Suprapubic skin (tissue), 4 donors: ENCODE measurements at regions not wholly inside any gene's neighbourhood (a gene's known extent, or its start where the extent isn't known, plus 50 kb on each side); places are given as distances from the start of the nearest gene placed in this dataset.

Experiments
- DNase-seq, 2 donors: peaks; one replicate each; pipeline ENCODE4 v3.0.0-alpha.2; 2019; ENCODE audit warnings: low spot score in 2 of 2
- H3K27ac ChIP-seq: fragments of 200-600 bp; sonication (generic); one replicate; pipeline ENCODE4 v1.5.1; 2019
- H3K27me3 ChIP-seq: fragments of 200-600 bp; sonication (generic); one replicate; pipeline ENCODE4 v1.5.1; 2019
- H3K36me3 ChIP-seq: fragments of 200-600 bp; sonication (generic); one replicate; pipeline ENCODE4 v1.5.1; 2019
- H3K4me1 ChIP-seq: fragments of 200-600 bp; sonication (generic); one replicate; pipeline ENCODE4 v1.5.1; 2019
- H3K4me3 ChIP-seq: fragments of 200-600 bp; sonication (generic); one replicate; pipeline ENCODE4 v1.5.1; 2019; ENCODE audit warnings: mild to moderate bottlenecking
- H3K9me3 ChIP-seq: fragments of 200-600 bp; sonication (generic); one replicate; pipeline ENCODE4 v1.5.1; 2019
- EP300 ChIP-seq: sonication (generic); formaldehyde crosslinking; IDR thresholded peaks from one replicate; pipeline ENCODE4 v1.6.1; 2017; ENCODE audit warnings: antibody characterized with exemption
- POLR2A ChIP-seq, 2 donors: fragments of 450-650 bp; IDR thresholded peaks; one replicate each; pipeline ENCODE4 v1.6.1; 2017; ENCODE audit warnings: antibody characterized with exemption in 2 of 2, mild to moderate bottlenecking in 2 of 2, moderate library complexity in 2 of 2
- POLR2AphosphoS5 ChIP-seq, 3 donors: sonication (generic); formaldehyde crosslinking; IDR thresholded peaks; one replicate each; pipeline ENCODE4 v1.6.1; 2017; ENCODE audit warnings: antibody characterized with exemption in 3 of 3
- WGBS: methylation state at CpG from one replicate; pipeline ENCODE4 v1.1.5; 2018; 5-methylcytosine and 5-hydroxymethylcytosine counted together
- TF ChIP-seq, protein P1 (sequence below), 2 donors: fragments of 200-600 bp in 1 of 2; fragments of 450-650 bp in 1 of 2; sonication (generic) in 1 of 2; IDR thresholded peaks; one replicate each; pipeline ENCODE4 v1.5.1; 2016 to 2019; ENCODE audit warnings: antibody characterized with exemption in 2 of 2, mild to moderate bottlenecking in 1 of 2, moderate library complexity in 1 of 2

DNA sequence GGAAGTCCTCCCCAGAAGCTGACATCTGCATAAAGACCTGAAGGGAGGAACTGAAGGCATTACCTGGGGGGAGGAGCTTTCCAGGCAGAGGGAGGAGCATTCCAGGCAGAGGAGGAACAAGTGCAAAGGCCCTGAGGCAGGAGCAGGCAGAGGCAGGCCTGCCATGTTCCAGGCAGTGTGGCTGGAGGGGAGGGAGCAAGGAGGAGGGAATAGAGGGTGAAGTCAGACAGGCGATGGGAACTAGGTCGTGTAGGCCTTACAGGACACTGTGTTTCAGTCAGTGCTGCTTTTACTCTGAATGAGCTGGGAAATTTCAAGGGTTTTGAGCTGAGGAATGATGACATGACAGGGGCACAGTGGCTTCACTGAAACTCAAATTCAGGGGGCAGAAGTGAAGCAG is 292.7 kb downstream of the BCOR start:
- no peaks in the 10 kb centered on the region for H3K9me3 ChIP-seq
- H3K36me3 ChIP-seq = no peaks in the 10 kb centered on the region
- DNase-seq = no peak
- TF ChIP-seq EP300 (no peak), POLR2AphosphoS5 (IDR thresholded peaks at IDR 0.05) (no peak), POLR2A (IDR thresholded peaks at IDR 0.05) (no peak)
- TF ChIP-seq, protein P1, sequence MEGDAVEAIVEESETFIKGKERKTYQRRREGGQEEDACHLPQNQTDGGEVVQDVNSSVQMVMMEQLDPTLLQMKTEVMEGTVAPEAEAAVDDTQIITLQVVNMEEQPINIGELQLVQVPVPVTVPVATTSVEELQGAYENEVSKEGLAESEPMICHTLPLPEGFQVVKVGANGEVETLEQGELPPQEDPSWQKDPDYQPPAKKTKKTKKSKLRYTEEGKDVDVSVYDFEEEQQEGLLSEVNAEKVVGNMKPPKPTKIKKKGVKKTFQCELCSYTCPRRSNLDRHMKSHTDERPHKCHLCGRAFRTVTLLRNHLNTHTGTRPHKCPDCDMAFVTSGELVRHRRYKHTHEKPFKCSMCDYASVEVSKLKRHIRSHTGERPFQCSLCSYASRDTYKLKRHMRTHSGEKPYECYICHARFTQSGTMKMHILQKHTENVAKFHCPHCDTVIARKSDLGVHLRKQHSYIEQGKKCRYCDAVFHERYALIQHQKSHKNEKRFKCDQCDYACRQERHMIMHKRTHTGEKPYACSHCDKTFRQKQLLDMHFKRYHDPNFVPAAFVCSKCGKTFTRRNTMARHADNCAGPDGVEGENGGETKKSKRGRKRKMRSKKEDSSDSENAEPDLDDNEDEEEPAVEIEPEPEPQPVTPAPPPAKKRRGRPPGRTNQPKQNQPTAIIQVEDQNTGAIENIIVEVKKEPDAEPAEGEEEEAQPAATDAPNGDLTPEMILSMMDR (IDR thresholded peaks at IDR 0.05) = no peak
- no peak overlapping the region for H3K27ac ChIP-seq
- H3K4me1 ChIP-seq = peaks cover 3% of the 10 kb centered on the region
- no peak overlapping the region for H3K4me3 ChIP-seq
- 55% methylated on average over 2 of the region's 2 CpGs for WGBS
- H3K27me3 ChIP-seq = no peaks in the 10 kb centered on the region

DNA sequence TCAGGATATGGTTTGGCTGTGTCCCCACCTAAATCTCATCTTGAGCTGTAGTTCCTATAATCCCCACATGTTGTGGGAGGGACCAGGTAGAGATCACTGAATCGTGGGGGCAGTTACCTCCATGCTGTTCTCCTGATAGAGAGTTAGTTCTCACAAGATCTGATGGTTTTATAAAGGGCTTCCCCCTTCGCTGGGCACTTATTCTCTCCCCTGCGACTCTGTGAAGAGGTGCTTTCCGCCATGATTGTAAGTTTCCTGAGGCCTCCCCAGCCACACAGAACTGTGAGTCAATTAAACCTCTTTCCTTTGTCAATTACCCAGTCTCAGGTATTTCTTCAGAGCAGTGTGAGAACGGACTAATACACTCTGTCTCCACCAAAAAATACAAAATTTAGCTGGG is 291.9 kb downstream of the BCOR start:
- H3K9me3 ChIP-seq = no peaks in the 10 kb centered on the region
- peaks cover 3% of the 10 kb centered on the region for H3K4me1 ChIP-seq
- H3K36me3 ChIP-seq = no peaks in the 10 kb centered on the region
- WGBS = 88% methylated on average over 5 of the region's 5 CpGs
- no peak for DNase-seq
- no peaks in the 10 kb centered on the region for H3K27me3 ChIP-seq
- TF ChIP-seq, protein P1 (IDR thresholded peaks at IDR 0.05) = no peak
- TF ChIP-seq EP300 = no peak
- TF ChIP-seq POLR2A (IDR thresholded peaks at IDR 0.05) = no peak
- no peak for TF ChIP-seq POLR2AphosphoS5 (IDR thresholded peaks at IDR 0.05)
- no peak overlapping the region for H3K27ac ChIP-seq
- H3K4me3 ChIP-seq = no peak overlapping the region

DNA sequence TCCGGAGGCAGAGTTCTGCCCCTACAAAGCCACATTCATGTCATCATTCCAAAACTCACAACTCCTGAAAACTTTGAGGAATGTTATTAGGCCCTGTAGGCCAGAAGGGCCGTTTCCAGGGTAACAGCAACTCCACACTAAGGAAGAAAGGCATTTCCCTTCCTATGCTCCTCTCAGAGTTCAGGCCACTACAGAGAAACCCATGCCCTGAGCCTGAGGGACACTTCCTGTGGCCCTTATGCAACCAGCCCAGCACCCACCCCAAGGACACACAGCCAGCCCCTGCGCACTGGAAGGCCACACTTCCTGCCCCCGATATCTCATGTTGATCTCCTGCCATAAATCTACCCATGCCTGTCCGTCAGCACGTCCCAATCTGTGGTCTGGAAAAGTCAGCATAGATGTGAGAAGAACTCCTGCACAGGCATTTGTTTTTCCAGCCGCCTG is 289.3 kb downstream of the BCOR start:
- H3K4me3 ChIP-seq = no peak overlapping the region
- peaks cover 3% of the 10 kb centered on the region for H3K4me1 ChIP-seq
- no peaks in the 10 kb centered on the region for H3K9me3 ChIP-seq
- H3K36me3 ChIP-seq = no peaks in the 10 kb centered on the region
- DNase-seq = no peak
- no peaks in the 10 kb centered on the region for H3K27me3 ChIP-seq
- 61% methylated on average over 7 of the region's 7 CpGs for WGBS
- no peak overlapping the region for H3K27ac ChIP-seq
- TF ChIP-seq POLR2A (IDR thresholded peaks at IDR 0.05) = no peak
- no peak for TF ChIP-seq POLR2AphosphoS5 (IDR thresholded peaks at IDR 0.05)
- no peak for TF ChIP-seq EP300
- TF ChIP-seq, protein P1 (IDR thresholded peaks at IDR 0.05) = no peak

DNA sequence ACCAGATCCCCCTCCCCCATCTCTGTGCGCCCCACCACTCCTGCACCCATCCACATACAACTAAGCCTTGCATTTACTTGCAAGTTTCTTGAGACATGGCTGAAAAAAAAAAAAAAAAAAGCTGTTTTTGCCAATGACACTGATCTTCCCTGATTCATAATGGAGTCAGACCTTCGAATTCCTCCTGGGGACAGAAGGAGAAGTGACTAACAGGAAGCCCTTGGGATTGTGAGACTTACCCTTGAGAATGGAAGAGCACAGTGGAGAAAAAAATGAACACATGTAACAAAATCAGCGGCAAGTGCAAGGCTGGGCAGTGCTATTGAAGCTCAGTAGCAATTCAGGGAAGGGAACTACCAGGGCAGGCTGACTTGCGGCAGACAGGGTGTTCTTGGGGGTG is 288.4 kb downstream of the BCOR start:
- WGBS = 78% methylated on average over 4 of the region's 4 CpGs
- Histone ChIP-seq H3K4me3 (no peak overlapping the region), H3K27me3 (no peaks in the 10 kb centered on the region), H3K27ac (no peak overlapping the region), H3K36me3 (no peaks in the 10 kb centered on the region), H3K4me1 (peaks cover 3% of the 10 kb centered on the region), H3K9me3 (no peaks in the 10 kb centered on the region)
- TF ChIP-seq POLR2A (IDR thresholded peaks at IDR 0.05) (no peak), EP300 (no peak), POLR2AphosphoS5 (IDR thresholded peaks at IDR 0.05) (no peak)
- TF ChIP-seq, protein P1 (IDR thresholded peaks at IDR 0.05) = no peak
- no peak for DNase-seq

DNA sequence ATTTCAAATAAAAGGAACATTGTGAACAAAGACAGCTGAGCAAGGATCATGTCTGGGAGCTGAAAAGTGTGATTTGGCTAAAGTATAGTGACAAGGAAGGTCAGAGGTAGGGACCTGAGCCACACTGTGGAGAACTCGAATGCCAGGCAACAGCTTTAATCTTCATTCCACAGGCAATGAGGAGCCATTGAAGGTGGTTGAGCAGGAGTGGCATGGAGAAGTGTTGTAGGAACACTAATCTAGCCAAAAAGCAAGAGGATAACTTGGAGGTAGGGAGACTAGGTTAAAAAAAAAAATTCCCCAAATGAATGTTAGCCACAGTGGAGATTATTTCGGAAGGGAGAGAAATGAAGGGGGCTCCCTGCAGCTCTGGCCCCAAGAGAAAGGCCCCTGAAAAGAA is 286.9 kb downstream of the BCOR start:
- 88% methylated on average over 2 of the region's 2 CpGs for WGBS
- H3K4me1 ChIP-seq = peaks cover 3% of the 10 kb centered on the region

More for the DNA sequence above, 286.9 kb downstream of the BCOR start:
- Histone ChIP-seq H3K27ac (no peak overlapping the region), H3K9me3 (no peaks in the 10 kb centered on the region), H3K4me3 (no peak overlapping the region), H3K36me3 (no peaks in the 10 kb centered on the region), H3K27me3 (no peaks in the 10 kb centered on the region)
- TF ChIP-seq, protein P1 (IDR thresholded peaks at IDR 0.05) = no peak
- TF ChIP-seq EP300 (no peak), POLR2A (IDR thresholded peaks at IDR 0.05) (no peak), POLR2AphosphoS5 (IDR thresholded peaks at IDR 0.05) (no peak)
- DNase-seq = no peak
